GM12874 (cell line): ENCODE measurements at regions not wholly inside any gene's neighbourhood (a gene's known extent, or its start where the extent isn't known, plus 50 kb on each side); places are given as distances from the start of the nearest gene placed in this dataset.

Experiments used
- TF ChIP-seq, protein P1 (sequence below): IDR thresholded peaks from 2 replicates; pipeline ENCODE4 v1.5.1; 2011; ENCODE audit warnings: low read depth, mild to moderate bottlenecking, control low read depth, low read length, moderate library complexity; ENCODE audit not compliant: insufficient read depth

- TF ChIP-seq, protein P1, sequence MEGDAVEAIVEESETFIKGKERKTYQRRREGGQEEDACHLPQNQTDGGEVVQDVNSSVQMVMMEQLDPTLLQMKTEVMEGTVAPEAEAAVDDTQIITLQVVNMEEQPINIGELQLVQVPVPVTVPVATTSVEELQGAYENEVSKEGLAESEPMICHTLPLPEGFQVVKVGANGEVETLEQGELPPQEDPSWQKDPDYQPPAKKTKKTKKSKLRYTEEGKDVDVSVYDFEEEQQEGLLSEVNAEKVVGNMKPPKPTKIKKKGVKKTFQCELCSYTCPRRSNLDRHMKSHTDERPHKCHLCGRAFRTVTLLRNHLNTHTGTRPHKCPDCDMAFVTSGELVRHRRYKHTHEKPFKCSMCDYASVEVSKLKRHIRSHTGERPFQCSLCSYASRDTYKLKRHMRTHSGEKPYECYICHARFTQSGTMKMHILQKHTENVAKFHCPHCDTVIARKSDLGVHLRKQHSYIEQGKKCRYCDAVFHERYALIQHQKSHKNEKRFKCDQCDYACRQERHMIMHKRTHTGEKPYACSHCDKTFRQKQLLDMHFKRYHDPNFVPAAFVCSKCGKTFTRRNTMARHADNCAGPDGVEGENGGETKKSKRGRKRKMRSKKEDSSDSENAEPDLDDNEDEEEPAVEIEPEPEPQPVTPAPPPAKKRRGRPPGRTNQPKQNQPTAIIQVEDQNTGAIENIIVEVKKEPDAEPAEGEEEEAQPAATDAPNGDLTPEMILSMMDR: no peak
These were observed 399.2 kb upstream of the MKI67 start for GRCh38 chr10:128525444-128525843.

DNA sequence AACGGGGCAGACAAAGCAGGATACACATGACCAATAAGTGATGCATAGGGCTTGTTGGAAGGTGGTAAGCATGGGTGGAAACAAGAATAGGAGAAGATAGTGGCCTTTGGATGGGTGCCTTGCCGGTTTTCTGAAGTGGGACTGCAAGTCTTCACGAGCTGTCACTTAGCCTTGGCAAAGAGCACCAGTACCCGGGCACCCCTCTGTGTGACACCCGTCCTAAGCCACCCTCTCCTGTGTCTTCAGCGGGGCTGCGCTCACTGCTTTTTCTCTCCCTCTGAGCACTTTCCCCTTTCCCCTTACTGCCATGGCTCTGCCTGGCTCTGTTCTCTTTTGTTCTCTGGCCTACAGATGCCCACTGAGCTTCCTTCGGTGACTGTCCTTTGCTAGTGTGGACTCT is 399.7 kb upstream of the MKI67 start:
- TF ChIP-seq, protein P1: no peak

GRCh38 chr10:128526791-128527375 is 400.7 kb upstream of the MKI67 start:
- TF ChIP-seq, protein P1: no peak

GRCh38 chr10:128527711-128528110 is 401.5 kb upstream of the MKI67 start:
- TF ChIP-seq, protein P1: no peak

DNA sequence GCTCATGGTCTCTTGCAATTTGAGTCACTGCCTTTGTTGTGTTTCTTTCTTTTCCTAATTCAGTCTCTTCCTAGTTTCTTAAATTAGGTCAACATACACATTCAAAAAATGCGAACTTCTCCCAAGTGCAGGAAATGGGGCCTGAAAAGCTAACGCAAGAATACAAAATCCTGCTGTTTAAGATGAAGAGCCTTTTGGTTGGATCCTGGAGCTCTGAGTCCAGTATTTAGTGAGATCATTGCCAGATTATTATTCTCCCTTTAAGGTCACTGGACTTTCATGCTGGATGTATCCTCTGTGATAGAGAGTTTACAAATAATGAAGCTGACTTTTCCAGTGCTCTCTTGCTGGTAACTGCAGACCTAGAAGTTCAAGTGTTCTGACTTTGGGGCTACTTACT is 401.9 kb upstream of the MKI67 start:
- TF ChIP-seq, protein P1: no peak

DNA sequence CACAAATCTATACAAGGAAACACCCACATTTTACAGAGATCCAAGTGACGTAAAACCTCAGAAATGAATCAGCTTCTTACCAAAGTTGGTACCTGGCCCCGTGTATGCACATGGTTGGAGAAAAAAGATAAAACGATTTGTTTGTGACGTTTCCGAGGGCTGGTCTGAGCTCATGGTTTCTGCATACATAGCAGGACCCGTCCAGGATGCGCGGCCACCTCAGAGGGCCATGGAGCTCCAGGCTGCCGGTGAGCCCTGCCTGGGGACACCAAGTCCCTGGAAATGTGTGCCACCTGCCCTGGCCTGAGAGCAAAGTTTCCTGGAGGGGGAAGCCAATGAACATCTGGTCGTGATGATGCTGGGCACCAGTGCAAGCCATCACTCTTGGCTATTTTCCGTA is 402.6 kb upstream of the MKI67 start:
- TF ChIP-seq, protein P1: no peak

- TF ChIP-seq, protein P1: no peak
These were observed 403.0 kb upstream of the MKI67 start for GRCh38 chr10:128529225-128529624.
